GM18520 (cell line): ENCODE measurements at regions not wholly inside any gene's neighbourhood (a gene's known extent, or its start where the extent isn't known, plus 50 kb on each side); places are given as distances from the start of the nearest gene placed in this dataset.
A peak's percentile ranks its signal among the peaks of the same experiment; 100 is the strongest.
"Not testable (repeated sequence)": the region's sequence is repeated elsewhere in the genome, so short reads cannot be mapped to it uniquely, and the experiment has no call there.

ENCODE experiments used
- ATAC-seq: cut with Tn5 transposase; IDR thresholded peaks from one replicate; pipeline ENCODE4 v1.9.1; 2021; ENCODE audit not compliant: unreplicated experiment

DNA sequence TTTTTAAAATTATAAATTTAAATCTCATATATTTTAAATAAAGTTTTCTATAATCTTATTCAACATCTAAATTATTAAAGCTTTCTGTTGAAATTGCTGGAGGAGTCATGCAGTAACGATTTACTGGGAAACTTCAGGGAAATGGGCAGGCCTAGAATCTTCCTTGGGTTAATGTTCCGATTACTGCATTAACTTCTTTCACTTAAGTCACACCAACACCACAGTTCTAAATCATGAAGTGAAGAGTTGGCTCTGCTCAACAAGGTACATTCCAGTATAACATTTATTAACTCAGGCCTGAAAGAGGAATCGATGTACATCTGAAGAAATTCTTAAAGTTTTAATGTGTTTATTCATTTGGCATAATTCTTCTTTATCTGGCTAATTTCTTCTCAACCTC, 244.3 kb downstream of the CCER1 start:
- ATAC-seq: no peak

DNA sequence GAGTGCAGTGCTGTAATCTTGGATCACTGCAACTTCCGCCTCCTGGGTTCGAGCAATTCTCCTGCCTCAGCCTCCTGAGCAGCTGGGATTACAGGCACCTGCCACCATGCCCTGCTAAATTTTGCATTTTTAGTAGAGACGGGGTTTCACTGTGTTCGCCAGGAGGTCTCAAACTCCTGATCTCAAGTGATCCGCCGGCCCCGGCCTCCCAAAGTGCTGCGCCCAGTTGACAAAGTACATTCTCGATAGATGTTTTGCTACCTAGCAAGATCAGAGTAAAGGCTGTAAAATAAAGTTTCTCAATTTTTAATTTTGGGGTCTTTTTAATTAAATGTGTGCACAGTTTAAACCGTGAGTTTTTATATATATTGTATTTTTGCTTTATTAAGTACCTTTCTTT, 248.9 kb downstream of the CCER1 start:
- ATAC-seq: no peak

DNA sequence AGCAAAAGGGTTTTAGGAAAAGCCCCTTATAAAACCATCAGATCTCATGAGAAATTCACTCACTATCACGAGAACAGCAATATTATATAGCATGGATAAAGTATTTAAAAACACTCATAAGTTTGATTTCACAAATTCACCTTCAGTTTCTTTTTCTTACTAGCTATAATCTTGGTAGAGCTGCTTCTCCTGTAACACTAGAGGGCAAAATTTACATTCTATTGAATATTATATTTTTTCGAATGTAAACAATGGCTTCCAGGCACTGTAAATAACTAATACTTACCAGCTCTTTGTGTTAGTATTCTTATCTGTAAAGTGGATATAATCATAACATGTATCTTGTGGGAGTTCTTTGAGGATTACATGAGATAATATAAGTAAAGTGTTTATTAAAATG, 259.6 kb downstream of the CCER1 start:
- ATAC-seq: no peak

DNA sequence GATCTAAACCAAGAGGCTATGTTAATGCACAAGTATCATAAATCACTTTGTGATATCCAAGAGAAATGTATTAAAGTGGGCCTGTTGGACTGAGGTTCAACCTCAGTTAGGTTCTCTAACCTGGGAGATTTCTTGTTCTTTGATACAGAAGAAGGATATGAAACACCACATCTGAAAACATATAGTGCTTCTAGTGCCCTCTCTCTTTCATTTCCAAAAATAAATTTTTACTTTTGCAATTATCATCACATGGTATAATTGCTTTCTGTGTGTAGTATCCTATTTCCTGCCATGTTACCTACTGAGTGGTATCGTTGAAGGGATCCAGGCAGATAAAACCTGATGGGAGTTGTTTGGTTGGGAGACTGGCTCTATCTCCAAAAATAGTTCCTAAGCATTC, 264.9 kb downstream of the CCER1 start:
- peak; percentile 51 for ATAC-seq

DNA sequence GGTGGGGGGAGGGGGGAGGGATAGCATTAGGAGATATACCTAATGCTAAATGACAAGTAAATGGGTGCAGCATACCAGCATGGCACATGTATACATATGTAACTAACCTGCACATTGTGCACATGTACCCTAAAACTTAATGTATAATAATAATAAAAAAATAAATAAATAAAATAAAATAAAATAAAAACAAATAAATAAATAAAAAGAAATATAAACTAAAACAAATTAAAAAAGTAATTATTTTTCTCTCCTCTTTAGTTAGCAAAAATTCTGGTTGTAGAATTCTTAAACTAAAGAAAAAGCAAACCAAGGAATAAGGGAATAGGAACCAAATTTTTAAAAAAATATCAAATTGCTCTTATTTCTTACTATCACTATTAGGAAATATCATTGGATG, 267.3 kb downstream of the CCER1 start:
- ATAC-seq: not testable (repeated sequence)

DNA sequence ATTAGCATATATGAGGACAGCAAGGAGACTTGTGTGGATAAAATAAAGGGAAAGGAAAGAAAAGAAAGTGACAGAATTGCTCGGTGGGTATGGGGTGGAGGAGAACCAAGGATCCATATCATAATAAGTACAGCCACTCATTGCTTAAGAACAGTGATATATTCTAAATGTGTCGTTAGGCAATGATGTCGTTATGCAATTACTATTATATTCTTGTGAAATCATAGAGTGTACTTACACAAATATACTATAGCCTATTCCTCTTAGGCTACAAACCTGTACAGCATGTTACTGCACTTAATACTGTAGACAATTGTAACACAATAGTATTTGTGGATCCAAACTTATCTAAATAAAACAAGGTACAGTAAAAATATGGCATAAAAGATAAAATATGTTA, 271.1 kb downstream of the CCER1 start:
- ATAC-seq: no peak

DNA sequence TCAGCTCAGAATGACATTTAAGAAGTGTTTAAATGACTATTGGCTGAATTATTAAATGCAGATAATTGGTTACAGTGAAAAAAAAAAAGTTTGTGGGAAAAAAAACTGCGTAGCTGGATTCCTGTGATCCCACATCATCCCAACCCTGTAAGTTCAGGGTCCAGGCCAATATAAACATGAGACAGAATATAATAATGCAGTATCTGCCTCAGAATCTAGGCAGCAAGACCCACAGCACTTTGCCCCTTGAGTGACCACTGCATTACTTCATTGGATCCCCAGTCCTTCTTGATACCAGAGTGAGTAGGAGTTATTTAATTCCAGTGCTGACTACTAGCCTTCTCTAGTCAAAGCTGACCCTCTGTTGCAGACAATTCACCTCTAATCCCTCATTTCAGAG, 272.6 kb downstream of the CCER1 start:
- no peak for ATAC-seq

DNA sequence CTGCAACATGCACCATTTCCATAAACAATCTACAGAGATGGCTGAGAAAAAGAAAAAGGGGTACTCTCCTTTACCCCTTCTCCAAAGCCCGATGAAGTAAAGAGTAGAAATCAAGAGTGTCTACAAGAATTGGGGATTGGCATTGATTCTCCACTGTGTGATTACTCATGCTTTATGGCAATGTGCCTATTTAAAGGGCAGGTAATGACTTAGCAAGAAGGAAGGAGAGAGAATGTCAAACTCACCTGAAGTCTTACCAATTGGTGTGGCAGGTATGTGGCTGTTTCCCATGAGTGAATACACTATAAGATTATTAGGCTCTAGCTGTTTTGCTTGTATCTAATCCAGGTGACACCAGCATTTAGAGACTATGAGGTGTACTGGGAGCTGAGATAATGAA, 275.3 kb downstream of the CCER1 start:
- no peak for ATAC-seq

DNA sequence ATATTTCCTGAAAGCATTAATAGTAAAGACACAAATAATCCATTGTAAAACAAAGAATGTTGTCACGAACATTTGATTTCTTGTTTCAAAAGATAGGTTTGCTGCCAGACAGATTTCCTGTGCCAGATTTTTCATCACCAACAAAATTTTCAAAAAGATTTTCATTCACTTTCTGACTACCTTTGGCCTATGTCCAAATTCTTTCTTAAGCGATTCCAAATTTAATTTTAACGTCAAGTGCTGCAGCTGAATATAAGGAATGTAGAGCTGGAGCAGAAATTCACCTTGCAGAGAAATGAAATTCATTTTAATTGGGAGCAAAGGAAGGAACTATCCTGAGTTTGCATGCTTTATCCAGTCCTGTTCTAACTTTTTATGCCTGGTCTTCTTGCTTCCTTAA, 277.4 kb downstream of the CCER1 start:
- ATAC-seq: no peak

DNA sequence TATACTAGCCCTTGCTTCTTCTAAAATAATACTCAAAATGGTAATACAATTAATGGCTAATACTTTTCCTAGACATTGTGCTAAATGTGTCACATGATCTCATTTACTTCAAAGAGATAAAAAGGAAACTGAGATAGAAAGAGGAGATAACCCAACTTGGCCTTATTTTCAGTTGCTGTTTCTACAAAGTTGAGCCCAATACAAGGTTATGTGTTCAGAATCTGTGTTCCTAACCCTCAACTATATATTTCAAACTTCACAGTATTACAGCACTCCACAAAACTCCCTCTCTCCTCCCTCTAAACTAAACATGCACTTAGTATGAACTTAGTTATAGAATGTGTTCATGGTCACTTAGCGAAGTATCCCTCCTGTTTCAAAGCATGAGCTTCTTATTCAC, 277.9 kb downstream of the CCER1 start:
- ATAC-seq: no peak

DNA sequence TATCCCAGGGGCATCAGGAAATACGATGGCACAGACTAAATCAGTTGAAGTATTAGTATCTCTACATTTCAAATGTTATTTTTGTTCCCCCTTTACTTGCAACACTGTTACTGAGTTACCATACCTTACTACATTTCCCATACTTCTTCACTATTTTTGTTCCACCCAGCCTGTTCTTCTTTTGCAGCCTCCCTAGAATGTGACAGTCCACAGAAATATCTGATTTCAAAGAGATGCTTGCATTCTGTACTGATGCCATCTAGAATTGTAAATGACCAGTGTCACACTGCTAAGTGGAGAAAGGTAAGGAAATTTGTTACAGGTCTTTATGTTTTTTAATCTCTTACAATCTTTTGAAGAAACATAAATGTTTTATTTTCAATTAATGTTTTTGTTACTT, 279.9 kb downstream of the CCER1 start:
- no peak for ATAC-seq

DNA sequence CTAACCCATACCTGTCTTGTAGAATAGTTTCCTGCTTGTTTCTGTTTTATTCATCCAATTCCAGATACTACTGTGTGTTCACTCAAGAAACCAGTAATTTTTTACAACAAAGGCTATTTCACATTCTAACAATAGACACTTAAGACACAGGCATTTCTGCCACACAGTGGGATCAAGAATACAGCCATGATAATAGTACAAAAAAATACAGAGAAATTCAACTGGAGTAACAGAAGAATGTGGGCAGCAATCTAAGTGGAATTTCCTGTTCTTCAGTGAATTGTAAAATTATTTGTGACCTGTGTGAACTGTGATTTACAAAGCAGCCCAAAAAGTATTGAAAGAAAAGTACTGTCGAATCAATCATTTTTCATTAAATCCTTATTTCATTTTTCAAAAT, 282.9 kb downstream of the CCER1 start:
- ATAC-seq: no peak

DNA sequence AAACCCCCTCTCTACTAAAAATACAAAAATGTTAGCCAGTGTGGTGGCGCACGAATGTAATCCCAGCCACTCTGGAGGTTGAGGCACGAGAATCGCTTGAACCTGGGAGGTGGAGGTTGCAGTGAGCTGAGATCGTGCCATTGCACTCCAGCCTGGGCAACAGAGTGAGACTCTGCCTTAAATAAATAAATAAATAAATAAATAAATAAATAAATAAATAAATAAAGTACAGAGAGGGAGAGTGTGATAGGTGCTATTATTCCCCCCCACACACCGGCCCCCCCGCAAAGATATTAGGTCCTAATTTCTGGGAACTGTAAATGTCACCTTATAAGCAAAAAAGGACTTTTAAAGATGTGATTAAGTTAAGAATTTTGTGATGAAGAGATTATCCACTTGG, 291.0 kb downstream of the CCER1 start:
- ATAC-seq: not testable (repeated sequence)

DNA sequence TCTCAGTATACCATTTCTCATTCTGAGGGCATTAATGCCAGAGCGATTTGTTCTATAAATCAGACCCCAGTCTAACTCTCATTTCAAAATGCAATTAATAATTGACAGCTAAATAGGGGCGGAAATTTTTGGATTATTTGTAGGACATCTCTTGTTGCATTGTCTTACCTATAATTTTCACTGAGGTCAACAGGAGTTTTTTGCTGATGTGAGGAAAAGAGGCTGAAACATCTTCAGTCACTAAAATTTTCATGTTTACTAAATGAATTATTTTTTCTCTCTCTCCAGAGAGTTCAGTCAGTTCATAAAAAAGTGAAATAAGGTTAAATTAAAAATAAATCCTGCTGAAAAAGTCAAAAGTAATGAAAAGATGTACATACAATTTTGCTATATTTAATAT, 295.9 kb downstream of the CCER1 start:
- no peak for ATAC-seq

DNA sequence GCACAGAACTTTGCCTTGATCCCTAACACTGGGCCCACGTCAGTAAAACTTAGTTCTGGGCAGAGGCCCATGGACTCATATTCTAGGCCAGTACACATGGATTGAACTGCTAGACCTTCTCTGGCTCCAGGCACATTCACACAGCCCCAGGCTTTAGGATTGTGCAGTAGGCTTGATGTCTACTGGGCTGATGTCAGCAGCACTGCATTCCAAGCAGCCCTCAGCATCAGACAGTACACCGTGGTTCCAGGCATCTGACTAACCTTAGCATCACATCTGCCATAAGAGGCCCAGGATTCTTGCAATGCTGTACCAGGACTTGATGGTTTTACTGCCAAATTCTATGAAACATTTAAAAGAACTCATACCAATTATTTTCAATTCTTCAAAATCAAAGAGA, 301.9 kb downstream of the CCER1 start:
- ATAC-seq: no peak

DNA sequence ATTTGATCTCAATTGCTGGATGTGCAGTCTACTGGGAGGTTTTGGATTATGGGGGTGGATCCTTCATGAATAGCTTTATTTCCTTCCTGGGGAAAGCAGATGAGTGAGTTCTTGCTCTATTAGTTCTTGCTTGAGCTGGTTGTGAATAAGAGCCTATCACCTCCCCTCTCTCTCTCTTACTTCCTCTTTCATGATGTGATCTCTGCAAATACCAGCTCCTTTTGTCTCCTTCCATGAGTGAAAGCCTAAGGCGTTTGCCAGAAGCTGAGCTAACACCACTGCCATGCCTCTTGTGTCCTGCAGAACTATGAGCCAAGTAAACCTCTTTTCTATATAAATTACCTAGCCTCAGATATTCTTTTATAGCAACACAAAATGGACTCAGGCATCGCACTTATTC, 302.7 kb downstream of the CCER1 start:
- no peak for ATAC-seq

DNA sequence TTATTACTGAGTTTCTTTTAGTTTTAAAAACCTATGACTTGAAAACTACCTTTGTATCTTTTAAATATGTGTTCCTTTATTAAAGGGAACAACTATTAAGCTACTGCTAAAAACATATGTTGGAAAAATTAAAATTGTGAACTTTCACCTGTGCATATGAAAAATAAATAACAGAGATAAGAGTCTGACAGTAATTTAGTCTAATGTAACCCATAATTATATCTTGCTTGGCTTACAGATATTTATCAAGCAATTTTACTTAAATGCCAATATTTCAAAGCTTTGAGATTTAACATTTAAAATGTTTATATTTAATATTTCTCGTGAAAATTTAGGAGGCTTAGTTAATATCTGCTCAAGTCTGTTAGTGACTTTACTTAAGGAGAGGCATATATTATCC, 309.8 kb downstream of the CCER1 start:
- no peak for ATAC-seq

DNA sequence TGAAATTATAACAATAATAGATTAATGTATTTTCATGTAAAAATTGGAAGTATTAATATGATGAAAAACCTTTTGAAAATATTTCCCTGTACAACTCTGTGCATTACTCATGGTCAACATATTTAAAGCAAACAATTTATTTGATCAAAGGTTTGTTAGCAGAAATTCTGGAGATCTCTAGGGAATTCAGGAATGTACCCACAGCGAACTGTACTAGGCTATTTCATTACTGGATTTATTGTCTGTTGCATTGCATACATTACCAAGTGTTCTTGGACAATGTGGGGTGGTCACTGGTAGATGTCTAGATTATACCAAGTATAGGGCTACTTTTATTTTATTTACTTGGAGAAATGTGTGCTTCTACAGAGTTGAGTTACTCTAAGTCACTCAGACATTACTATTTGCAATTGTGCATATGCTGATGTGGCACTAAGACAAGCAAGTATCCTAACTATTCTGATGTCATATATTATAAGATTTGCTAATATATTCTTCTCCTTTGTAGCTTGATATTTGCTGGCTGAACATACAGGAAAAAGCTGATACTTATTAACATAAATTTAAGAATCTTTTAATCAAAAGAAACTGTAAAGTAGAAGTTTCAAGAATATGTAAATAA, 323.3 kb downstream of the CCER1 start:
- no peak for ATAC-seq

DNA sequence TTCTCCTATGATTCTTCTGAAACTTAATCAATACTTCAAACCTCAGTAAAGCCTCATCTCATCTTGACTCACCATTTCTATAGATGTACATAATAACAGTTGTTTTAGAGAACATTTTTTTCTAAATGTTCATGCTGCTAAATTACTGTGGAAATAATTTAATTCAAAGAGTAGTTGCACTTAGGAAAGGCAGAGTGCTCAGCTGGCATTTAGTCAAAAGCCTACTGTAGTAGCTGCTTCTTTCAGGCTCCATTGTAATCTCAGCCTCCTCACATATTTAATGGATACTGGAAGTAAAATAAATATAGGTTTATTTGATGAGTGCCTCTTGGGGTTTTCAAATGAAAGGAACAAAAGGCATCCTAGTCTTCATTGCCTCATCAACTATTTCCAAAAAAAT, 325.0 kb downstream of the CCER1 start:
- no peak for ATAC-seq

DNA sequence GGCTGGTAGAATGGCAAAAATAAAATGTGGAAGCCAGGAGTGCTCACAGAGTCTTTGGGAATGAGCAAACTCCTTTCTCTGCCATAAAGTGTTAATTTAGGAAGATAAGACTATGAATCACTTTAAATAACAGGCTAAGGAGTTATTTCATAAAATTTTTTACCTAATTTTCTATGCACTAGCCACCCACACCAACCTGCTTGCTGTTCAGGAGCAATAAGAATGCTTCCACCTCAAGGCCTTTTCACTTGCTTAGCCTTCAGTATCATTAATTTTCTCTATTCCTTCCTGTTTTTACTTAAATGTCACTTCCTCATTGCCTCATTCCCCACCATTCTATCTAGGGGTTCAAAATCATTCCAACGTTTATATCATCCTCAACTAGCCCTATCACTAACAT, 326.8 kb downstream of the CCER1 start:
- ATAC-seq: no peak

DNA sequence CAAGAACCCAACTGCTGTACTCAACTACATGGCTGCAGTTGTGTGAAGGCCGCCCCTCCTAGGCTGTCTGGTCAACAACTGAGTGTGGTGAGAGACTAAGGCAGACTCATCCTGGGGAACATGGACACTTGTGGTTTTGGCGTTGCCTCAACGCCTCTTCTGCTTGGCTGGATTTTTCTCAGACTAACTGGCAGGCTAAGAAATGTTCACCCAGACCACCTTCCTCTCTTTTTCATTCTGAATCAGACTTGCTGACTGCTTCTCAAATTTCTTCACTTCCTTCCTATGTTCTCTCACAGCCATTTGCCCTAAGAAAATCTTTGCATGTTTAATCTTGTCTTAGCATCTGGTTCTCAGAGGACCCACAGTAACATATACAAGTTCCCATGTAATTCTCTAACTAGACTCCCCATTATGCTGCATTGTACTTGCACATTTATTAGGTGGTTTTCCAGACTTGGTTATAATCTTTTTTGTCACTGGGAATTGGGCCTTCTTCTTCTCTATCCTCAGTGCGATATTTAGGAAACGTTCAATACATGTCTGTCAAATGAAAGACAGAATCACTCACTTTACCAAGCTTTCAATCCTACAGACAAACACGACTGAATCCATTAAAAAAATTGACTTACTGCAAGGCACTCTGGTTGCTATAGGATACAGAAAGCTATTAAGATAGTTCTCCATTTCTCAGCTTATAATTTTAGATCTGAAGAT, 327.6 kb downstream of the CCER1 start:
- ATAC-seq: no peak

DNA sequence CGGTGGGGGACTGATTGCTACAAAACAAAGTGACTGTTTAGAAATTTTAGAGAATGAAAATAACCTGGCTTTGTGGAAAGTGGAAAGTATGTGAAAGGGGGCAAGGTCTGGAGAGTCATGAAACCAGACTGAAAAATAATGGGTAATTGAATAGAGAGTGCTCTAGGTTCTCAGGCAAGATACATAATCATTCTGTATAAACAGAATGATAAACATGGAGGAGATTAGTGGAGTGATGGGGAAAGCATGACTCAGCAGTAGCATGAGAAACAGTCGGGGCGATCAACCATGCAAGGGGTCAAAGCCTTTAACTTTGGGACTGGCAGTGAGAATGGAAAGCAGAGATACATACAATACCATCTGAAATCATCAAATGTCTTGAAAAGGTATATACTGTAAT, 332.5 kb downstream of the CCER1 start:
- no peak for ATAC-seq

DNA sequence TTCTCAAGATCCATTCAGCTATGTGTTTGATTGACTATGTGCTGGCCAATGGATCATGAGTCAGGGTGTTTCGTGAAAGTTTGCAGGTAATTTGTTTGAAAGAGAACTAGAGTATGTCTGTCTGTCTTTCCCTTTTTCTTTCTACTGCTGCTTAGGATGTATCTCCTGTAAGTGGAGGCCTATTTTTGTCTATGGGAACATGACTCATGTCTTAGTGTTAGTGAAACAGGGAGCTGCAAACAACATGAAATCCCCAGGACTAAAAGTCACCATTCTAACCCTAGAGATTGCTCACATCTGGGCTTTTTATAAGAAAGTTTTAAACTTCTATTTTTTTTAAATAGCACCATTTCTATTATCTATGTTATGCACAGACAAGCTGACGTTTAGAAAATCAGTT, 333.0 kb downstream of the CCER1 start:
- ATAC-seq: no peak
